Esophagus muscularis mucosa (tissue), 4 donors: ENCODE measurements at regions not wholly inside any gene's neighbourhood (a gene's known extent, or its start where the extent isn't known, plus 50 kb on each side); places are given as distances from the start of the nearest gene placed in this dataset.

ENCODE experiments used
- EP300 ChIP-seq: sonication (generic); formaldehyde crosslinking; IDR thresholded peaks from one replicate; pipeline ENCODE4 v1.6.1; 2017; ENCODE audit warnings: antibody characterized with exemption
- POLR2A ChIP-seq: fragments of 450-650 bp; IDR thresholded peaks from one replicate; pipeline ENCODE4 v1.6.1; 2017; ENCODE audit warnings: antibody characterized with exemption, moderate library complexity, mild to moderate bottlenecking, low read depth
- POLR2AphosphoS5 ChIP-seq, 2 donors: sonication (generic); formaldehyde crosslinking; IDR thresholded peaks; one replicate each; pipeline ENCODE4 v1.6.1; 2017; ENCODE audit warnings: antibody characterized with exemption in 2 of 2
- TF ChIP-seq, protein P1 (sequence below), 3 experiments: fragments of 200-600 bp in 2 of 3; fragments of 450-650 bp in 1 of 3; sonication (generic) in 2 of 3; IDR thresholded peaks; one replicate each; pipeline ENCODE4 v1.5.1; 2017 to 2019; ENCODE audit warnings: antibody characterized with exemption in 3 of 3, mild to moderate bottlenecking in 2 of 3, moderate library complexity in 1 of 3

- no peak for TF ChIP-seq POLR2AphosphoS5 (IDR thresholded peaks at IDR 0.05)
- TF ChIP-seq, protein P1, sequence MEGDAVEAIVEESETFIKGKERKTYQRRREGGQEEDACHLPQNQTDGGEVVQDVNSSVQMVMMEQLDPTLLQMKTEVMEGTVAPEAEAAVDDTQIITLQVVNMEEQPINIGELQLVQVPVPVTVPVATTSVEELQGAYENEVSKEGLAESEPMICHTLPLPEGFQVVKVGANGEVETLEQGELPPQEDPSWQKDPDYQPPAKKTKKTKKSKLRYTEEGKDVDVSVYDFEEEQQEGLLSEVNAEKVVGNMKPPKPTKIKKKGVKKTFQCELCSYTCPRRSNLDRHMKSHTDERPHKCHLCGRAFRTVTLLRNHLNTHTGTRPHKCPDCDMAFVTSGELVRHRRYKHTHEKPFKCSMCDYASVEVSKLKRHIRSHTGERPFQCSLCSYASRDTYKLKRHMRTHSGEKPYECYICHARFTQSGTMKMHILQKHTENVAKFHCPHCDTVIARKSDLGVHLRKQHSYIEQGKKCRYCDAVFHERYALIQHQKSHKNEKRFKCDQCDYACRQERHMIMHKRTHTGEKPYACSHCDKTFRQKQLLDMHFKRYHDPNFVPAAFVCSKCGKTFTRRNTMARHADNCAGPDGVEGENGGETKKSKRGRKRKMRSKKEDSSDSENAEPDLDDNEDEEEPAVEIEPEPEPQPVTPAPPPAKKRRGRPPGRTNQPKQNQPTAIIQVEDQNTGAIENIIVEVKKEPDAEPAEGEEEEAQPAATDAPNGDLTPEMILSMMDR (IDR thresholded peaks at IDR 0.05) = no peak
- TF ChIP-seq POLR2A = no peak
- no peak for TF ChIP-seq EP300
Measured at GRCh38 chr12:84183576-84183975, 729.0 kb downstream of the SLC6A15 start.
